Tibial nerve (tissue), 4 donors: ENCODE measurements at regions not wholly inside any gene's neighbourhood (a gene's known extent, or its start where the extent isn't known, plus 50 kb on each side); places are given as distances from the start of the nearest gene placed in this dataset.

Source experiments
- CTCF ChIP-seq, 5 experiments: fragments of 200-600 bp in 3 of 5; fragments of 450-650 bp in 2 of 5; sonication (generic) in 3 of 5; IDR thresholded peaks; one replicate each; pipeline ENCODE4 v1.5.1; 2016 to 2019; ENCODE audit warnings: antibody characterized with exemption in 5 of 5, mild to moderate bottlenecking in 3 of 5, moderate library complexity in 2 of 5
- EP300 ChIP-seq, 2 donors: sonication (generic); formaldehyde crosslinking; IDR thresholded peaks; one replicate each; pipeline ENCODE4 v1.6.1; 2017; ENCODE audit warnings: antibody characterized with exemption in 2 of 2, mild to moderate bottlenecking in 1 of 2
- POLR2A ChIP-seq, 2 donors: fragments of 450-650 bp; IDR thresholded peaks; one replicate each; pipeline ENCODE4 v1.6.1; 2017; ENCODE audit warnings: antibody characterized with exemption in 2 of 2, mild to moderate bottlenecking in 2 of 2, moderate library complexity in 2 of 2

- TF ChIP-seq CTCF (IDR thresholded peaks at IDR 0.05) (no peak), POLR2A (IDR thresholded peaks at IDR 0.05) (no peak), EP300 (IDR thresholded peaks at IDR 0.05) (no peak)
These were observed 416.5 kb downstream of the GABRG2 start for GRCh38 chr5:162484095-162484494.
